C4-2B (cell line): ENCODE measurements at regions not wholly inside any gene's neighbourhood (a gene's known extent, or its start where the extent isn't known, plus 50 kb on each side); places are given as distances from the start of the nearest gene placed in this dataset.
"Not testable (repeated sequence)": the region's sequence is repeated elsewhere in the genome, so short reads cannot be mapped to it uniquely, and the experiment has no call there.

Experiments used
- CTCF ChIP-seq: fragments of 450-650 bp; conservative IDR thresholded peaks from 2 replicates; pipeline ENCODE4 v1.5.1; 2017; ENCODE audit warnings: mild to moderate bottlenecking
- ZFX ChIP-seq: fragments of 450-650 bp; IDR thresholded peaks from 2 replicates; pipeline ENCODE4 v1.6.1; 2017

GRCh38 chr11:3512133-3512703 is 129.6 kb downstream of the ART5 start:
- not testable (repeated sequence) for TF ChIP-seq CTCF, ZFX
